ENCODE measurements at regions not wholly inside any gene's neighbourhood (a gene's known extent, or its start where the extent isn't known, plus 50 kb on each side); places are given as distances from the start of the nearest gene placed in this dataset.
"Not testable (repeated sequence)": the region's sequence is repeated elsewhere in the genome, so short reads cannot be mapped to it uniquely, and the experiment has no call there.

GRCh38 chr4:17060230-17060629, 161.8 kb upstream of the LDB2 start:
- no peak for DNase-seq

GRCh38 chr4:17058916-17059741, 160.7 kb upstream of the LDB2 start:
- DNase-seq: no peak

GRCh38 chr4:17058536-17058915, 160.1 kb upstream of the LDB2 start:
- no peak for DNase-seq

- DNase-seq: no peak
These were observed 158.6 kb upstream of the LDB2 start for GRCh38 chr4:17057035-17057434.

GRCh38 chr4:17055788-17056187, 157.3 kb upstream of the LDB2 start:
- no peak for DNase-seq

GRCh38 chr4:17045866-17046265, 147.4 kb upstream of the LDB2 start:
- no peak for DNase-seq

- DNase-seq: no peak
These were observed 140.2 kb upstream of the LDB2 start for GRCh38 chr4:17038510-17039176.

- no peak for DNase-seq
These were observed 135.3 kb upstream of the LDB2 start for GRCh38 chr4:17033768-17034181.

GRCh38 chr4:17033025-17033767, 134.8 kb upstream of the LDB2 start:
- DNase-seq: no peak

- no peak for DNase-seq
These were observed 132.1 kb upstream of the LDB2 start for GRCh38 chr4:17030543-17030942.

- no peak for DNase-seq
These were observed 131.5 kb upstream of the LDB2 start for GRCh38 chr4:17029964-17030363.

GRCh38 chr4:17029432-17029831, 131.0 kb upstream of the LDB2 start:
- no peak for DNase-seq

- DNase-seq: no peak
These were observed 129.1 kb upstream of the LDB2 start for GRCh38 chr4:17027495-17027894.

- DNase-seq: no peak
These were observed 126.0 kb upstream of the LDB2 start for GRCh38 chr4:17024425-17024824.

- DNase-seq: no peak
These were observed 122.5 kb upstream of the LDB2 start for GRCh38 chr4:17020901-17021300.

GRCh38 chr4:17020451-17020850, 122.0 kb upstream of the LDB2 start:
- no peak for DNase-seq

GRCh38 chr4:17018621-17019020, 120.2 kb upstream of the LDB2 start:
- DNase-seq: not testable (repeated sequence)

GRCh38 chr4:17018013-17018412, 119.6 kb upstream of the LDB2 start:
- DNase-seq: no peak

- DNase-seq: no peak
These were observed 115.0 kb upstream of the LDB2 start for GRCh38 chr4:17013382-17014006.

GRCh38 chr4:17012451-17012850, 114.0 kb upstream of the LDB2 start:
- no peak for DNase-seq

- DNase-seq: no peak
These were observed 112.1 kb upstream of the LDB2 start for GRCh38 chr4:17010426-17011087.

- DNase-seq: no peak
These were observed 111.5 kb upstream of the LDB2 start for GRCh38 chr4:17009871-17010367.
